CD14-positive monocyte (primary cell): ENCODE measurements at regions not wholly inside any gene's neighbourhood (a gene's known extent, or its start where the extent isn't known, plus 50 kb on each side); places are given as distances from the start of the nearest gene placed in this dataset.

Source experiments
- DNase-seq, 3 donors: peaks; one replicate each; pipeline ENCODE4 v3.0.0-alpha.2; 2011 to 2022
- H2AFZ ChIP-seq: 2 replicates; pipeline ENCODE4 v1.6.0; 2012; ENCODE audit warnings: mild to moderate bottlenecking, low read depth, low read length, inconsistent platforms; ENCODE audit not compliant: insufficient read depth, poor library complexity, severe bottlenecking
- H3K27ac ChIP-seq, 2 donors: 1 replicate in 1 of 2; 2 replicates in 1 of 2; pipeline ENCODE4 v1.5.1; 2012 to 2013; ENCODE audit warnings: low read length in 2 of 2, control low read depth in 1 of 2, inconsistent platforms in 1 of 2, low read depth in 1 of 2, mild to moderate bottlenecking in 1 of 2
- H3K27me3 ChIP-seq, 2 donors: one replicate each; pipeline versions ENCODE4 v1.6.0 to v1.6.1; 2011 to 2013; ENCODE audit warnings: low read length in 2 of 2; ENCODE audit not compliant: control insufficient read depth in 2 of 2, insufficient read depth in 2 of 2
- H3K36me3 ChIP-seq, 2 donors: replicated peaks in 1 of 2; 1 replicate in 1 of 2; 2 replicates in 1 of 2; pipeline versions ENCODE4 v1.5.1 to v1.6.1; 2012 to 2013; ENCODE audit warnings: low read length in 2 of 2, control low read depth in 1 of 2, inconsistent platforms in 1 of 2, mild to moderate bottlenecking in 1 of 2; ENCODE audit not compliant: insufficient read depth in 2 of 2, control insufficient read depth in 1 of 2
- H3K4me1 ChIP-seq, 2 donors: 1 replicate in 1 of 2; 2 replicates in 1 of 2; pipeline versions ENCODE4 v1.5.1 to v1.6.1; 2012 to 2013; ENCODE audit warnings: low read length in 2 of 2, control low read depth in 1 of 2, inconsistent platforms in 1 of 2, mild to moderate bottlenecking in 1 of 2, moderate library complexity in 1 of 2; ENCODE audit not compliant: insufficient read depth in 2 of 2, control insufficient read depth in 1 of 2
- H3K4me2 ChIP-seq: replicated peaks from 2 replicates; pipeline ENCODE3; 2012; ENCODE audit warnings: low read length, moderate library complexity, mild to moderate bottlenecking; ENCODE audit not compliant: poor library complexity, severe bottlenecking; ENCODE audit errors: extremely low read depth
- H3K4me3 ChIP-seq, 3 experiments: fragments of 200-600 bp in 1 of 3; sonication (generic) in 1 of 3; replicated peaks in 1 of 3; 1 replicate in 2 of 3; 2 replicates in 1 of 3; pipeline ENCODE4 v1.5.1; 2011 to 2013; ENCODE audit warnings: low read length in 3 of 3, mild to moderate bottlenecking in 3 of 3, control low read depth in 2 of 3, low read depth in 2 of 3, inconsistent platforms in 1 of 3, moderate library complexity in 1 of 3
- H3K79me2 ChIP-seq: 2 replicates; pipeline ENCODE4 v1.6.0; 2012; ENCODE audit warnings: mild to moderate bottlenecking, control low read depth, inconsistent platforms, low read length, moderate library complexity; ENCODE audit not compliant: insufficient read depth
- H3K9ac ChIP-seq: 2 replicates; pipeline ENCODE4 v1.6.0; 2017; ENCODE audit warnings: low read length, mild to moderate bottlenecking; ENCODE audit not compliant: insufficient read depth, poor library complexity, severe bottlenecking
- H3K9me3 ChIP-seq, 2 donors: replicated peaks in 1 of 2; 1 replicate in 1 of 2; 2 replicates in 1 of 2; pipeline versions ENCODE4 v1.5.1 to v1.6.1; 2012 to 2013; ENCODE audit warnings: low read length in 2 of 2, control low read depth in 1 of 2; ENCODE audit not compliant: control insufficient read depth in 1 of 2, insufficient read depth in 1 of 2
- H4K20me1 ChIP-seq: 2 replicates; pipeline ENCODE4 v1.6.0; 2012; ENCODE audit warnings: mild to moderate bottlenecking, low read length, control low read depth, moderate library complexity; ENCODE audit not compliant: insufficient read depth
- H3K27ac Mint-ChIP-seq, 7 donors: one replicate each; pipeline ENCODE4 v1.8.0; 2020; ENCODE audit warnings: mild to moderate bottlenecking in 7 of 7, mixed read lengths in 7 of 7, moderate library complexity in 6 of 7, inconsistent platforms in 2 of 7
- H3K27me3 Mint-ChIP-seq, 3 donors: one replicate each; pipeline ENCODE4 v1.8.0; 2021 to 2022; ENCODE audit warnings: low read depth in 3 of 3, mild to moderate bottlenecking in 3 of 3, mixed read lengths in 3 of 3, moderate library complexity in 3 of 3, inconsistent platforms in 1 of 3
- H3K36me3 Mint-ChIP-seq, 2 donors: one replicate each; pipeline ENCODE4 v1.8.0; 2020; ENCODE audit warnings: mixed read lengths in 2 of 2, inconsistent platforms in 1 of 2, mild to moderate bottlenecking in 1 of 2
- H3K4me1 Mint-ChIP-seq: one replicate; pipeline ENCODE4 v1.8.0; 2020; ENCODE audit warnings: mild to moderate bottlenecking, mixed read lengths
- H3K4me3 Mint-ChIP-seq, 2 donors: one replicate each; pipeline ENCODE4 v1.8.0; 2020; ENCODE audit warnings: mild to moderate bottlenecking in 2 of 2, mixed read lengths in 2 of 2, moderate library complexity in 1 of 2
- H3K9me3 Mint-ChIP-seq, 7 donors: one replicate each; pipeline ENCODE4 v1.8.0; 2020 to 2022; ENCODE audit warnings: mixed read lengths in 7 of 7, mild to moderate bottlenecking in 6 of 7, moderate library complexity in 6 of 7, inconsistent platforms in 2 of 7
- WGBS: methylation state at CpG from one replicate; pipeline ENCODE4 v1.1.5; 2013; ENCODE audit warnings: missing lambda C conversion rate; ENCODE audit not compliant: insufficient coverage; 5-methylcytosine and 5-hydroxymethylcytosine counted together
- intact Hi-C, 2 donors: fragments of 100-400 bp; cut with micrococcal nuclease; formaldehyde crosslinking; loops; one replicate each; pipeline versions ENCODE4 v1.15.0 to v1.15.1; 2023
- TF ChIP-seq, protein P1 (sequence below): fragments of 200-600 bp; IDR thresholded peaks from one replicate; pipeline ENCODE4 v1.8.0; 2022; ENCODE audit warnings: antibody characterized with exemption, mild to moderate bottlenecking

DNA sequence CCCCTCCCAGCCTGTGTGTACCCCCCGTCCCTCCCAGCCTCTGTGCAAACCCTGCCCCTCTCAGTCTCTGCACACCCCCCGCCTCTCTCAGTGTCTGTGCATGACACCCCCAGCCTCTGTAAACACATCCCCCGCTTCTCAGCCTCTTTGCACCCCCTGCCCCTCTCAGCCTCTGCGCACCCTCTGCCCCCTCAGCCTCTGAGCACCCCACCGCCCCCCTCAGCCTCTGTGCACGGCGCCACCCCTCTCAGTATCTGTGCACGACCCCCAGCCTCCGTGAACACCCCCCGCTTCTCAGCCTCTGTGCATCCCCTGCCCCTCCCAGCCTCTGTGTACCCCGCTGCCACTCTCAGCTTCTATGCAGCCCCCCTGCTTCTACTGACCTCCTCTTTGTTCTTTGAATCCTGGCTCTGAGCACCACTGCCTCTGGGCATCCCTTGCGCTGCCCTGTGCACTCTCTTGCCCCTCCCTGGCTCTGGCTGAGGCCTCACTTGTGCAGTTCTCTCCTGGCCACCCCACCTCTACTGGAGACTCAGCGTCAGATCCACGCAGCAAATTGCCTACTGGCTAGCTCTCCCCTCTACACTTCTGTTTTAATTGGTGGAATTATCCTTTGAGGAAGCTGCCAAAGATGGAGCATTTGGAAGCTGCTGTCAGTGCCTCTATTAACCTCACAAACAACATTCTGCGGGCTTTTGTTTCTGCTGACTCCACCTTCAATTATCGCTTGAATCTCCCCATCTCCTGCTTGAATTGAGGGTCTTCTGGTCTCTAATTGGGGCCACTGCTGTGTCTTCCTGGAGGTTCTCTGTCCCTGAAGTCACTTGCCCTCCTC, 838.6 kb downstream of the TBC1D22A start:
- no peak overlapping the region for H3K9ac ChIP-seq
- H3K27me3 ChIP-seq, result no peaks in the 10 kb centered on the region
- DNase-seq, result no peak
- H3K4me2 ChIP-seq, result no peak overlapping the region
- Mint-ChIP-seq H3K27ac (no peak overlapping the region), H3K4me3 (no peak overlapping the region), H3K9me3 (peaks cover 0 to 7% (median 3%) of the 10 kb centered on the region in 7 donors), H3K4me1 (no peaks in the 10 kb centered on the region), H3K36me3 (no peaks in the 10 kb centered on the region), H3K27me3 (peaks cover 0 to 6% (median 1%) of the 10 kb centered on the region in 3 donors)
- intact Hi-C loops, result no loop called here
- no peaks in the 10 kb centered on the region for H3K79me2 ChIP-seq
- no peaks in the 10 kb centered on the region for H3K4me1 ChIP-seq
- no peak overlapping the region for H3K27ac ChIP-seq
- TF ChIP-seq, protein P1, sequence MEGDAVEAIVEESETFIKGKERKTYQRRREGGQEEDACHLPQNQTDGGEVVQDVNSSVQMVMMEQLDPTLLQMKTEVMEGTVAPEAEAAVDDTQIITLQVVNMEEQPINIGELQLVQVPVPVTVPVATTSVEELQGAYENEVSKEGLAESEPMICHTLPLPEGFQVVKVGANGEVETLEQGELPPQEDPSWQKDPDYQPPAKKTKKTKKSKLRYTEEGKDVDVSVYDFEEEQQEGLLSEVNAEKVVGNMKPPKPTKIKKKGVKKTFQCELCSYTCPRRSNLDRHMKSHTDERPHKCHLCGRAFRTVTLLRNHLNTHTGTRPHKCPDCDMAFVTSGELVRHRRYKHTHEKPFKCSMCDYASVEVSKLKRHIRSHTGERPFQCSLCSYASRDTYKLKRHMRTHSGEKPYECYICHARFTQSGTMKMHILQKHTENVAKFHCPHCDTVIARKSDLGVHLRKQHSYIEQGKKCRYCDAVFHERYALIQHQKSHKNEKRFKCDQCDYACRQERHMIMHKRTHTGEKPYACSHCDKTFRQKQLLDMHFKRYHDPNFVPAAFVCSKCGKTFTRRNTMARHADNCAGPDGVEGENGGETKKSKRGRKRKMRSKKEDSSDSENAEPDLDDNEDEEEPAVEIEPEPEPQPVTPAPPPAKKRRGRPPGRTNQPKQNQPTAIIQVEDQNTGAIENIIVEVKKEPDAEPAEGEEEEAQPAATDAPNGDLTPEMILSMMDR, result no peak
- no peak overlapping the region for H2AFZ ChIP-seq
- 83% methylated on average over 4 of the region's 16 CpGs for WGBS
- no peaks in the 10 kb centered on the region for H3K36me3 ChIP-seq
- no peak overlapping the region for H3K4me3 ChIP-seq
- H4K20me1 ChIP-seq, result no peaks in the 10 kb centered on the region
- peaks cover 0 to 3% of the 10 kb centered on the region in 2 donors for H3K9me3 ChIP-seq

DNA sequence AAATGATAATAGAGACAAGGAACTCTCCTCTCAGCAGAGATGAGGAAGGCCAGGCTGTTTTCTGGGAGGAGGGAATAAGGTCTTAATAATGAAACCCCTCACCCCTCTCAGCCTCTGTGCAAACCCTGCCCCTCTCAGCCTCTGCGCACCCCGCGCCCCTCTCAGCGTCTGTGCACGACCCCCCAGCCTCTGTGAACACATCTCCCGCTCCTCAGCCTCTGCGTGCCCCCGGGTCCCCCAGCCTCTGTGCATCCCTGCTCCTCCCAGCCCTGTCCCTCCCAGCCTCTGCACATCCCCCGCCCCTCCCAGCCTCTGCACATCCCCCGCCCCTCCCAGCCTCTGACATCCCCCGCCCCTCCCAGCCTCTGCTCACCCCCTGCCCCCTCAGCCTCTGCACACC, 837.8 kb downstream of the TBC1D22A start:
- no peaks in the 10 kb centered on the region for H3K79me2 ChIP-seq
- no peak overlapping the region for H3K4me3 ChIP-seq
- Mint-ChIP-seq H3K4me1 (no peaks in the 10 kb centered on the region), H3K27ac (no peak overlapping the region), H3K27me3 (peaks cover 0 to 5% (median 1%) of the 10 kb centered on the region in 3 donors), H3K4me3 (no peak overlapping the region), H3K9me3 (peaks cover 0 to 7% (median 3%) of the 10 kb centered on the region in 7 donors), H3K36me3 (no peaks in the 10 kb centered on the region)
- intact Hi-C loops, result no loop called here
- H3K4me2 ChIP-seq, result no peak overlapping the region
- H4K20me1 ChIP-seq, result no peaks in the 10 kb centered on the region
- no peak overlapping the region for H3K27ac ChIP-seq
- H3K9ac ChIP-seq, result no peak overlapping the region
- H3K4me1 ChIP-seq, result no peaks in the 10 kb centered on the region
- H3K27me3 ChIP-seq, result no peaks in the 10 kb centered on the region
- TF ChIP-seq, protein P1, result no peak
- no peak for DNase-seq
- H3K36me3 ChIP-seq, result no peaks in the 10 kb centered on the region
- 68% methylated on average over 8 of the region's 11 CpGs for WGBS
- H3K9me3 ChIP-seq, result peaks cover 0 to 3% of the 10 kb centered on the region in 2 donors
- H2AFZ ChIP-seq, result no peak overlapping the region
